ENCODE measurements at regions not wholly inside any gene's neighbourhood (a gene's known extent, or its start where the extent isn't known, plus 50 kb on each side); places are given as distances from the start of the nearest gene placed in this dataset.

- DNase-seq = no peak
Observed at GRCh38 chr15:62757535-62757934, 285.0 kb upstream of the TPM1 start.

GRCh38 chr15:62758126-62758951 is 284.2 kb upstream of the TPM1 start:
- DNase-seq = no peak

- no peak for DNase-seq
Observed at GRCh38 chr15:62758952-62759349, 283.6 kb upstream of the TPM1 start.

DNA sequence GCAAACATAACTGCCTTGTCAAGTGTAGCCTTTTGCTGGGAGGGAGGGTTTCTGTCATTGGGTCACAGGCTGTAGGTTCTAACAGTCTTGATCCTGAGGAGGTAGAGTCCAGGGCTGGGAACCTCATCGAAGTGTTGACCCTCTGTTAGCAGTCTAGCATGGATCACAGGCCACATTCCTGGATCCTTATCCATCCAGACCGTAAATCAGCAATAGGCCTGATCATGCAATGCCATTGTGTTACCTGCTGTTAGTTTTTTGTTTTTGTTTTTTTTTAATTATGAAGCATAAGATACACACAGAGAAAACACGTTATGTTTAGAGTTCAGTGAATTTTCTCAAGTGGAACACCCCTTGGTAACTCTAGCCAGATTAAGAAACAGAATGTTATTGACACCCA is 282.0 kb upstream of the TPM1 start:
- no peak for DNase-seq

DNA sequence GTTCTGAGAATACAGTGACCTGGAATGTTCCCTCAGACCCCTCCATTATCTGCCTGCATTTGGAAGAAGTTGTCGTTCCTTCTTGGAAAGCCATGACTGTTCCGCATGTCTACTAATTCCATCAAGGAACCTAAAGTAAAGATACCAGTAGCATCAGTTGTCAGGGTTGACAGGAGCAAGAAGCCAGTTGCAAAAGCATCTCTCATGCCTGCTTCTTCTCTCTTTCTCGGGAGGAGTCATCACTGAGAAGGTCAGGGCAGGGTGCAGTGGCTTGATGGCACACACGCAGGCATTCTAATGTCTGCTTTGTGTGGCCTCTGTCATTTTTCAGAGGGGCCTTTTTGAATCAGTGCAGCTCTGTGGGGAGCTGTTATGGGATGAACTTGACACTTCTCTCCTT is 276.6 kb upstream of the TPM1 start:
- DNase-seq = no peak

DNA sequence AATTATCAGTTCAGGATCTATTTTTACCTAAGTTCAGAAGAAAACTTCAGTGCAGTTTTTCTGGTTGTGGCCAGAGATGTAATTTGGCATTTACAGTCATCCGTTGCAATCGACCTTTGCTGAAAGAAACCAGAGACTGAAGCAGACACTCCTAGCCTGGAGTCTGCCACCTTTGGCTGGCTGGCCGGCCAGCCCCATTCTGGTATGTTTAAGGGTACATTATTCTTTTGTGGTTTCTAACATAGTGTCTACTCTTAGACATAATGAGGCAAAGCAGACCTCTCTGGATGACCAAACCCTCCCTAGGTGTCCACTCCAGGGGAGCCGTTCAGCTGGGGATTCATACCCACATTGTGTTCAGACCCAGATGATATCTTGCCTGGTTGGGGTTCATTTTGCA is 275.9 kb upstream of the TPM1 start:
- no peak for DNase-seq

DNA sequence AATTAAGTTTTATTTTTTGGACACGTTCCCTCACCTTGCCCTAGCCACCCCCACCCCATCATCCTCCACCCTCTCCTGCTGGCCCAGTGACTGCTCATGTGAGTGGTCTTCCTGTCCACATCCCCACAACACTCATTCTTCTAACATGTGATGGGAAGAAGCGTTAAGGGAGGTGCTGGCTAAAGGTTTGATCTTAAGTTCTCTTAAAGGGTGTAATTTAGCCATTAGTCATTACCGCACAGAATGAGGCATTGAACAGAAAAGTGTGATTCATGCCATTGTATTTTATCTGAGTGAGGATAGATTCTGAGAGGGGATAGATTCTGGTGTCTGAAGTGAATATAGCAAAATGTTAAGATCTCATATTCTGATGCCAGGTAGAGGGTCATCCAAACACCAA is 272.9 kb upstream of the TPM1 start:
- DNase-seq = no peak

DNA sequence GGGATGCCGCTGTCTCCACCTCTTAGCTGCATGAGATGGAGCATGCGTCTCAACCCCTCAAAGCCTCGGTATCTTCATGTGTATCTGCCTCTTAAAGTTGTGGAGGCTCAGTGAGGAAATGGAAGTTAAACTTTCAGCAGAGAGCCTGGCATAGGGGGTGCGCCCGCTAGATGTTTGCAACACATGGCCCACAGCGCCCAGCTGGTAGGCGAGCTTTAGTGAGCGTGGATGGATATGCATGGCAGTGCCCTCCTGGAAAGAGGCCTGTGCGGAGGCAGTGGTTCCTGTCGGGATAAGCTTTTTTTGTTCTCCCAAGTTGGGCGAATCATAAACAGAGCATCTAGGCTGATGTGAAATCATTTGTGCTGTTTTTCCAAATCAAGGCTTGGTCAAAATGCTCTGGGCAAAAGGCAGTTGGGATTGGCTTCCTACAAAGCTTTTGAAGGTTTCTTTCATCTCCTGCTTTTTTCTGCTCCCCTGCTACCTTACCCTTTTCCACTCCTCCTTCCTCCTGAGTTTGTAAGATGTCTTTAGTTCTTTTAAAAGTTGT is 272.4 kb upstream of the TPM1 start:
- no peak for DNase-seq

GRCh38 chr15:62770752-62771151 is 271.8 kb upstream of the TPM1 start:
- DNase-seq = no peak

GRCh38 chr15:62771234-62771633 is 271.3 kb upstream of the TPM1 start:
- DNase-seq = no peak

DNA sequence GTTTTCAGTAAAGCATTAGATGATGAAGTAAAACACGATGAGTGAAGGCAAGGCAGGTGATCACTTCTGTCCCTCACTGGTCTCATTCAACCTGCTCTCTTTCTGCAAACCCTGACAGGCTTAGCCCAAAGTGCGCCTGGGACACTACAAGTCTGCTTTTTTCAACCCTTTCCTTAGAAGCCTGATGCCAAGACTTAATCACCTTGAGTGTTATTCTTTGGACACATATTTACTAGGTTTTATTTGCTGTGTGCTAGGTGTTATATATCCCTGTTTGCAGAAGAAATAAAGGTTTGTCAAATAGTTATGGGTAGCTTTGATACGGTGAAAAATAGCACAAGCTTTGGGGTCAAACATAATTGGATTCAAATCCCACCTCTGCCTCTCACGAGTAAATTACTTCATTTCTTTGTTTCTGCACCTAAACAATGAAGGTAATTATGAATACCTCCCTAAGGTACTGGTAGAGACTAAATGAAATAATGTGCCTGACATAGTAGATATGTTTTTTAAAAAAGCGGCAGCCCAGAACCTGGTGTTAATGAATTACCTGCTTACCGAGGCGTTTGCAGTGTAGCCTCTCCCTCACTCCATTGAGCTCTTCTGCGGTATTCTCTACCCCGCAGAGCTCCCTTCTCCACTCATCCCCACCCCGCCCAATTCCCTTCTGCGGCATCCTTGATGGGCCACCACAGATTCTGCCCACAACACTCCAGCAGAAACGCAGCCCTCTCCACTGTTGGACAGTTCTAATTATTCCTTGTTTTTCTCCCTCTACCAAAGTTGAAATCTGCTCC is 269.0 kb upstream of the TPM1 start:
- no peak for DNase-seq

- no peak for DNase-seq
Observed at GRCh38 chr15:62775932-62776331, 266.6 kb upstream of the TPM1 start.

- DNase-seq = no peak
Observed at GRCh38 chr15:62777671-62778070, 264.9 kb upstream of the TPM1 start.

- no peak for DNase-seq
Observed at GRCh38 chr15:62779036-62779770, 263.3 kb upstream of the TPM1 start.

- DNase-seq = no peak
Observed at GRCh38 chr15:62779899-62780298, 262.6 kb upstream of the TPM1 start.

DNA sequence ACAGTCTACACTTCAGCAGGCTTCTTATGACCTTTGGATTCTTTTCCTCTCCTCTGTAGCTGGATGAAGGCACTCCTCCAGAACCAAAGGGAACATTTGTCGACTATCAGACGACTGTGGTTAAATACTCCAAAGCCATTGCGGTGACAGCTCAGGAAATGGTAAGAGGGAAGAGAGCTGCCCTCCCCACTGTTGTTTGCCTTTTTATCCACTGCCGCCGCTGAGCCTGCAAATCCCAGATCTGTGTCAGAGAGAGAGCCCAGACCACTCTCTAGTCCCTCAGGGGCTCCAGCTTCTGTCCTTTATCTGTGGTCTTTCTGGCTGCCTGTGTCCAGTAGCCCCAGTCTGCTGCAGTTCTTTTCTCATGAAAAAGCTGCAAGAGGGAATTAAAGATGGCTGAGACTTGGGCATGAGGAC is 261.5 kb upstream of the TPM1 start:
- DNase-seq = no peak

- DNase-seq = no peak
Observed at GRCh38 chr15:62782071-62782841, 260.3 kb upstream of the TPM1 start.

DNA sequence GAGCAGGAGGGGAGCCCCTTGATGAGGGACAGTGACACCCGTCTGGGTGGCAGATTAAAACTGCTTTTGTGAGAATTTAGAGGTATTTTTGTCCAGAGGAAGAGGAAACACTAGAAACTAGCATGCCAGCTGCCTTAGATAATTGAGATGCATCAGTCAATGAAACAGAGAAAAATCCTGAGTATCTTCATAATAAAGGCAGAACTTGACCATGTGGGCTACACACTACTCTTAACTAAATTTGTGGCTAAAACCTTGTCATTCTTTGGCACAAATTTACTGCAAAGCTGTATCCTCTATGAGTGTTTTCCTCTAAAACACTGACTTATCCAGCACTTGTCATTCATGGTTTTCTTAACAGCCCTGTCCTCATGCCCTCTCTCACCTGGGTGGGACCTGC is 259.7 kb upstream of the TPM1 start:
- no peak for DNase-seq

DNA sequence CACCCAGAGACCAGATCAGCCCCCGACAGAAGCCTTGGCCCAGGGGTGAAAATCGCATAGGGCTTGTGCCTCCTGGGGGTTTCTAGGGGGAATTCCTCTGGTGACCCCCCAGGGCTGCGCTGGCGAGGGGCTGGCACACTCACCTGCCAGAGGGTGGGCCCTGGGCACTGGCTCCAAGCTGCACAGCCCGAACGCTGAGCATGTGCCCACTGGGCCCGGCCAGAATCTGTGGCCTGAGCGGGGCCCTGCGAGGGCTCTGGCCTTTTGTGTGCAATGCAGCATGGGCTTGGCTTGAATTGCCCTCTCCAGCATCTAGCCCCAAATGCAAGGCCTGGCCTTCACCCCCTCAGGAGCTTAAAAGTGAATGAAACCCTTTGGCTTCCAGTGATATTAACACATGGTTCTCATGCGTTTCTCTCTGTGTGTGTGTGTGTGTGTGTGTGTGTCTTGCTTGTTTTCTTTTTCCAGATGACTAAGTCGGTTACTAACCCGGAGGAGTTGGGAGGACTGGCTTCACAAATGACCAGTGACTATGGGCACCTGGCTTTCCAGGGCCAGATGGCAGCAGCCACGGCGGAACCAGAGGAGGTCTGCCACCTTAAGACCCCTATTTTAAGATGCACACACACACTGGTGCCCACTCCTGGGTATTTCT is 259.1 kb upstream of the TPM1 start:
- no peak for DNase-seq

DNA sequence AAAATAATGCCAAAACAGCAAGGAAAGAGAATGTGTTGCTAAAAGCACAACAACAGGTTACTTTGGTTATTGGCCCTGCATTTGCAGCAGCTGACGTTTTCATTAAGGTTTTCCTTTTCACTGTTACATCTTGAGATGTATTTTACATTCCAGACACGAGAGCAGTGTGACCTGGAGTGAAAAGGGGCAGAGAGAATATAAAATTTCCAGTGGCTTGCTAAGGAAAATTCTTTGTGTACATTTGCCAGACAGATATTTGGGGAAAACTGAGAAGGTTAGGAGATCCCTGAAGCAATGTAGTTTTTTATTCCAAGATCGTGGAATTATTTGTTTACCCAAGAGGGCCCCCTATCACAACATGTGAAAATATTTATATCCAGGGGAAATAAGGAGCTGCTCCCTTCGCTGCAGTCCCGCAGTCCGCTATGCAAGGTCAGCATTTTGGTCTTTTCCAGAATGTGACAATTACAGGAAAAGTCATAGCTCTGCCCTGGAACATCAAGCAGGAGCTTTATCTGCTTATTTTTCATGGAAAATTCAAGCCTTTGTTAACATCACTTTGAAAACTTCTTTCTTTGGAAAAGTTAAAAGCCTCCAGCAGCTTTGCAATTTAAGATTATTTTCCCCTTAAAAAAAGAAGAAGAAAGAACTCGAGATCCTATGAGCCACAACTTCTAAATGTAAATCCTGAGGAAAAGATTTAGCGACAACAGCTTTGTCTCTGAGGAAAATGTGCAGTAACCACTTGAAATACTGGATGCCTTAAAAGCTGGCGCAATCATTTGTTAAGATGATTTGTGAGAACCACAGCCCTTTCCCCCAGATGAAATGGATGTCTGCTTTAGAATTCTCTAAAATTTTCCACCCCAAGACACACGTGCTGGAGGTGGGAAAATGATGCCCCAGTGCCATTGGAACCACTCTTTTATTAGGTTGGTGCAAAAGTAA is 256.4 kb upstream of the TPM1 start:
- no peak for DNase-seq

DNA sequence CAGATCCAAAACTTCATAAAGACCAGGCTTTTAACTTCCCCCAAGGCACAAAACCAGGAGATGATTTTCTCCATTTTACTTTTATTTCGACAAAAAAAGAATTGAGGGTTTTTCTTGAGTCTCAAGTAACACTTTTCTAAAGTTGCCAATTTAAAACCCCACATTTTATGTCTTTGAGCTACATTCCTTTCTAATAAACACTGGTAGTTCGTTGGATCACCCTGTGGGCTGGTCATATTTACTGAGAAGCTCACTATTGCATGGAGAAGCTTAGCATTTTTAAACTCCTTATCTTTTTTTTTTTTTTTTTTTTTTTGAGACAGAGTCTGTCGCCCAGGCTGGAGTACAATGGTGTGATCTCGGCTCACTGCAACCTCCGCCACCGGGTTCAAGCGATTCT is 255.1 kb upstream of the TPM1 start:
- DNase-seq = no peak
